Astrocyte (in vitro differentiated cells and primary cell): ENCODE measurements at regions not wholly inside any gene's neighbourhood (a gene's known extent, or its start where the extent isn't known, plus 50 kb on each side); places are given as distances from the start of the nearest gene placed in this dataset.

ENCODE experiments used
- DNase-seq: peaks from one replicate; pipeline ENCODE4 v3.0.0-alpha.2; 2010; ENCODE audit warnings: low read depth
- FAIRE-seq: peaks from 2 replicates; lab custom pipeline; 2011; peaks lifted over from hg19 to GRCh38; lab: Jason Lieb, UNC
- H2AFZ ChIP-seq: 2 replicates; pipeline ENCODE4 v1.6.0; 2012; ENCODE audit warnings: low read depth, low read length, inconsistent platforms
- H3K27ac ChIP-seq: 2 replicates; pipeline ENCODE4 v1.5.1; 2011; ENCODE audit warnings: low read depth, low read length, inconsistent platforms
- H3K27me3 ChIP-seq: 2 replicates; pipeline ENCODE4 v1.6.0; 2011; ENCODE audit warnings: low read length, inconsistent platforms; ENCODE audit not compliant: insufficient read depth
- H3K36me3 ChIP-seq: 2 replicates; pipeline ENCODE4 v1.5.1; 2011; ENCODE audit warnings: low read length, inconsistent platforms; ENCODE audit not compliant: insufficient read depth
- H3K4me1 ChIP-seq: 2 replicates; pipeline ENCODE4 v1.5.1; 2011; ENCODE audit warnings: low read length, inconsistent platforms; ENCODE audit not compliant: insufficient read depth
- H3K4me2 ChIP-seq: 2 replicates; pipeline ENCODE4 v1.6.0; 2012; ENCODE audit warnings: low read length, inconsistent platforms
- H3K4me3 ChIP-seq: 2 replicates; pipeline ENCODE4 v1.5.1; 2011; ENCODE audit warnings: low read depth, mild to moderate bottlenecking, low read length, inconsistent platforms; ENCODE audit not compliant: insufficient read depth
- H3K79me2 ChIP-seq: 2 replicates; pipeline ENCODE4 v1.6.0; 2012; ENCODE audit warnings: mild to moderate bottlenecking, low read length, inconsistent platforms; ENCODE audit not compliant: insufficient read depth
- H3K9ac ChIP-seq: 2 replicates; pipeline ENCODE4 v1.6.0; 2012; ENCODE audit warnings: mild to moderate bottlenecking, low read length, inconsistent platforms
- H3K9me3 ChIP-seq: 2 replicates; pipeline ENCODE4 v1.5.1; 2012; ENCODE audit warnings: low read depth, mild to moderate bottlenecking, low read length, inconsistent platforms; ENCODE audit not compliant: insufficient read depth
- H4K20me1 ChIP-seq: 2 replicates; pipeline ENCODE4 v1.6.0; 2012; ENCODE audit warnings: low read length, inconsistent platforms; ENCODE audit not compliant: insufficient read depth
- H3K27ac Mint-ChIP-seq: one replicate; pipeline ENCODE4 v1.8.0; 2021; ENCODE audit warnings: mild to moderate bottlenecking, mixed read lengths; ENCODE audit not compliant: unreplicated experiment
- H3K27me3 Mint-ChIP-seq: one replicate; pipeline ENCODE4 v1.8.0; 2021; ENCODE audit warnings: low read depth, mixed read lengths; ENCODE audit not compliant: unreplicated experiment
- H3K36me3 Mint-ChIP-seq: one replicate; pipeline ENCODE4 v1.8.0; 2021; ENCODE audit warnings: low read depth, mixed read lengths; ENCODE audit not compliant: unreplicated experiment
- H3K4me1 Mint-ChIP-seq: one replicate; pipeline ENCODE4 v1.8.0; 2021; ENCODE audit warnings: low read depth, mixed read lengths; ENCODE audit not compliant: unreplicated experiment
- H3K4me3 Mint-ChIP-seq: one replicate; pipeline ENCODE4 v1.8.0; 2021; ENCODE audit warnings: mild to moderate bottlenecking, moderate library complexity, mixed read lengths; ENCODE audit not compliant: unreplicated experiment
- H3K9me3 Mint-ChIP-seq: one replicate; pipeline ENCODE4 v1.8.0; 2021; ENCODE audit warnings: mild to moderate bottlenecking, mixed read lengths; ENCODE audit not compliant: unreplicated experiment
- EZH2 ChIP-seq: IDR thresholded peaks from 2 replicates; pipeline ENCODE4 v1.6.1; 2012; ENCODE audit warnings: mild to moderate bottlenecking, low read length, inconsistent platforms; ENCODE audit not compliant: insufficient read depth
- TF ChIP-seq, protein P1 (sequence below): IDR thresholded peaks from 2 replicates; pipeline ENCODE4 v1.5.1; 2011; ENCODE audit warnings: low read depth, mild to moderate bottlenecking, inconsistent platforms, low read length, moderate library complexity; ENCODE audit not compliant: insufficient read depth

- no peaks in the 10 kb centered on the region for H3K36me3 ChIP-seq
- Mint-ChIP-seq H3K36me3 (no peaks in the 10 kb centered on the region), H3K27ac (no peak overlapping the region), H3K27me3 (peaks cover 30% of the 10 kb centered on the region), H3K4me1 (no peaks in the 10 kb centered on the region), H3K4me3 (no peak overlapping the region), H3K9me3 (peaks cover 13% of the 10 kb centered on the region)
- FAIRE-seq = no peak
- H3K4me2 ChIP-seq = no peak overlapping the region
- DNase-seq = no peak
- H3K79me2 ChIP-seq = no peaks in the 10 kb centered on the region
- H2AFZ ChIP-seq = no peak overlapping the region
- no peak overlapping the region for H3K4me3 ChIP-seq
- no peaks in the 10 kb centered on the region for H3K9me3 ChIP-seq
- no peak overlapping the region for H3K27ac ChIP-seq
- H3K27me3 ChIP-seq = no peaks in the 10 kb centered on the region
- TF ChIP-seq, protein P1, sequence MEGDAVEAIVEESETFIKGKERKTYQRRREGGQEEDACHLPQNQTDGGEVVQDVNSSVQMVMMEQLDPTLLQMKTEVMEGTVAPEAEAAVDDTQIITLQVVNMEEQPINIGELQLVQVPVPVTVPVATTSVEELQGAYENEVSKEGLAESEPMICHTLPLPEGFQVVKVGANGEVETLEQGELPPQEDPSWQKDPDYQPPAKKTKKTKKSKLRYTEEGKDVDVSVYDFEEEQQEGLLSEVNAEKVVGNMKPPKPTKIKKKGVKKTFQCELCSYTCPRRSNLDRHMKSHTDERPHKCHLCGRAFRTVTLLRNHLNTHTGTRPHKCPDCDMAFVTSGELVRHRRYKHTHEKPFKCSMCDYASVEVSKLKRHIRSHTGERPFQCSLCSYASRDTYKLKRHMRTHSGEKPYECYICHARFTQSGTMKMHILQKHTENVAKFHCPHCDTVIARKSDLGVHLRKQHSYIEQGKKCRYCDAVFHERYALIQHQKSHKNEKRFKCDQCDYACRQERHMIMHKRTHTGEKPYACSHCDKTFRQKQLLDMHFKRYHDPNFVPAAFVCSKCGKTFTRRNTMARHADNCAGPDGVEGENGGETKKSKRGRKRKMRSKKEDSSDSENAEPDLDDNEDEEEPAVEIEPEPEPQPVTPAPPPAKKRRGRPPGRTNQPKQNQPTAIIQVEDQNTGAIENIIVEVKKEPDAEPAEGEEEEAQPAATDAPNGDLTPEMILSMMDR = no peak
- TF ChIP-seq EZH2 = no peak
- H3K9ac ChIP-seq = no peak overlapping the region
- H4K20me1 ChIP-seq = no peaks in the 10 kb centered on the region
- no peaks in the 10 kb centered on the region for H3K4me1 ChIP-seq
Measured at GRCh38 chr22:22997262-22997898, 72.9 kb upstream of the GNAZ start.

DNA sequence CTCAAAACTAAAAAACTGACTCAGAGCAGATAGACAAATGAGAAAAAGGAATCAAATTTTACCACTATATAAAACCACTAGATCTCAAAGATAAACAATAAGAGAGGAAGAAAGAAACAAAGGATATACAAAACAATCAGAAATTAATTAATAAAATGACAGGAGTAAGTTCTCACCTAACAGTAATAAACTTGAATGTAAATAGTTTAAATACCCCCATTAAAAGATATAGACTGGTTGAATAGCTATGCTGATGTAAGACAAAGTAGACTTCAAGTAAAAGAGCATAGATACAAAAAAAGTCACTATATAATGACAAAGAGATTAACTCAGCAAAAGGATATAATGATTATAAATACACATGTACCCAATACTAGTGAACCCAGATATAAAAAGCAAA, 72.3 kb upstream of the GNAZ start:
- Mint-ChIP-seq H3K27me3 (peaks cover 25% of the 10 kb centered on the region), H3K36me3 (no peaks in the 10 kb centered on the region), H3K4me3 (no peak overlapping the region), H3K4me1 (no peaks in the 10 kb centered on the region), H3K27ac (no peak overlapping the region), H3K9me3 (peaks cover 13% of the 10 kb centered on the region)
- no peak overlapping the region for H2AFZ ChIP-seq
- DNase-seq = no peak
- FAIRE-seq = no peak
- TF ChIP-seq, protein P1 = no peak
- TF ChIP-seq EZH2 = no peak
- no peaks in the 10 kb centered on the region for H3K9me3 ChIP-seq
- no peak overlapping the region for H3K9ac ChIP-seq
- no peaks in the 10 kb centered on the region for H3K4me1 ChIP-seq
- H4K20me1 ChIP-seq = no peaks in the 10 kb centered on the region
- H3K4me3 ChIP-seq = no peak overlapping the region
- H3K36me3 ChIP-seq = no peaks in the 10 kb centered on the region
- no peaks in the 10 kb centered on the region for H3K79me2 ChIP-seq
- H3K4me2 ChIP-seq = no peak overlapping the region
- no peak overlapping the region for H3K27ac ChIP-seq
- no peaks in the 10 kb centered on the region for H3K27me3 ChIP-seq

DNA sequence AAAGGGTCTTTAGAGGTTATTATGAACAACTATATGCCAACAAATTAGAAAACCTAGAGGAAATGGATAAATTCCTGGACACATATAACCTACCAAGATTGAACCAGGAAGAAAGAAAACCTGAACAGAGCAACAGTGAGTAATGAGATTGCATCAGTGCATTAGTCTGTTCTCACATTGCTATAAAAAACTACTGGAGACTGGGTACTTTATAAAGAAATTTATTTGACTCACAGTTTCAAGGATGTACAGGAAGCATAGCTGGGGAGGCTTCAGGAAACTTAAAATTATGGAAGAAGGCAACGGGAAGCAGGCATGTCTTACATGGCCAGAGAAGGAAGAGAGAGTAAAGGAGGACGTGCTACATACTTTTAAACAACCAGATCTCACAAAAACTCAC, 70.8 kb upstream of the GNAZ start:
- H3K4me3 Mint-ChIP-seq = no peak overlapping the region
- no peaks in the 10 kb centered on the region for H3K9me3 ChIP-seq
- H3K9ac ChIP-seq = no peak overlapping the region
- no peak overlapping the region for H2AFZ ChIP-seq
- no peak for DNase-seq
- no peak overlapping the region for H3K4me3 ChIP-seq
- H3K9me3 Mint-ChIP-seq = peaks cover 13% of the 10 kb centered on the region
- H4K20me1 ChIP-seq = no peaks in the 10 kb centered on the region
- no peaks in the 10 kb centered on the region for H3K79me2 ChIP-seq
- no peaks in the 10 kb centered on the region for H3K27me3 ChIP-seq
- H3K36me3 ChIP-seq = no peaks in the 10 kb centered on the region
- H3K27ac ChIP-seq = no peak overlapping the region
- TF ChIP-seq, protein P1 = no peak
- no peak for TF ChIP-seq EZH2
- no peak for FAIRE-seq
- no peaks in the 10 kb centered on the region for H3K36me3 Mint-ChIP-seq
- no peak overlapping the region for H3K4me2 ChIP-seq
- no peaks in the 10 kb centered on the region for H3K4me1 ChIP-seq
- H3K4me1 Mint-ChIP-seq = no peaks in the 10 kb centered on the region
- no peak overlapping the region for H3K27ac Mint-ChIP-seq
- H3K27me3 Mint-ChIP-seq = peaks cover 24% of the 10 kb centered on the region
